Activated CD4-positive, alpha-beta T cell treated with anti-CD3 and anti-CD28 coated beads for 36 hours (primary cell): ENCODE measurements at regions not wholly inside any gene's neighbourhood (a gene's known extent, or its start where the extent isn't known, plus 50 kb on each side); places are given as distances from the start of the nearest gene placed in this dataset.

Experiments
- ATAC-seq: fragments of 200-7000 bp; cut with Tn5 transposase; one replicate; pipeline ENCODE4 v1.10.0; 2021; ENCODE audit warnings: mild to moderate bottlenecking, moderate library complexity
- CTCF ChIA-PET: fragments of 350-600 bp; sonication (Branson Sonifier 250); formaldehyde crosslinking; loops from one replicate; lab custom pipeline; 2021; ENCODE audit warnings: antibody characterized with exemption; lab: Charles Lee
- POLR2A ChIA-PET: fragments of 350-600 bp; sonication (Branson Sonifier 250); formaldehyde crosslinking; loops from one replicate; lab custom pipeline; 2021; ENCODE audit warnings: antibody characterized with exemption, inconsistent platforms; lab: Charles Lee
- DNase-seq: peaks from one replicate; pipeline ENCODE4 v3.0.0-alpha.2; 2020
- H3K27ac Mint-ChIP-seq: one replicate; pipeline ENCODE4 v1.8.0; 2021; ENCODE audit warnings: mixed read lengths
- H3K27me3 Mint-ChIP-seq: one replicate; pipeline ENCODE4 v1.8.0; 2021; ENCODE audit warnings: mixed read lengths
- H3K36me3 Mint-ChIP-seq: one replicate; pipeline ENCODE4 v1.8.0; 2021; ENCODE audit warnings: low read depth, mixed read lengths
- H3K4me1 Mint-ChIP-seq: one replicate; pipeline ENCODE4 v1.8.0; 2021; ENCODE audit warnings: mixed read lengths
- H3K4me3 Mint-ChIP-seq: one replicate; pipeline ENCODE4 v1.8.0; 2021; ENCODE audit warnings: mild to moderate bottlenecking, moderate library complexity, mixed read lengths
- H3K9me3 Mint-ChIP-seq: one replicate; pipeline ENCODE4 v1.8.0; 2021; ENCODE audit warnings: low read depth, mixed read lengths
- intact Hi-C, 2 experiments: fragments of 100-400 bp; cut with DNase I in 1 of 2; cut with micrococcal nuclease in 1 of 2; formaldehyde crosslinking; loops; one replicate each; pipeline versions ENCODE4 v1.14.2 to v1.15.1; 2022 to 2024; cut with DNase I, micrococcal nuclease

DNA sequence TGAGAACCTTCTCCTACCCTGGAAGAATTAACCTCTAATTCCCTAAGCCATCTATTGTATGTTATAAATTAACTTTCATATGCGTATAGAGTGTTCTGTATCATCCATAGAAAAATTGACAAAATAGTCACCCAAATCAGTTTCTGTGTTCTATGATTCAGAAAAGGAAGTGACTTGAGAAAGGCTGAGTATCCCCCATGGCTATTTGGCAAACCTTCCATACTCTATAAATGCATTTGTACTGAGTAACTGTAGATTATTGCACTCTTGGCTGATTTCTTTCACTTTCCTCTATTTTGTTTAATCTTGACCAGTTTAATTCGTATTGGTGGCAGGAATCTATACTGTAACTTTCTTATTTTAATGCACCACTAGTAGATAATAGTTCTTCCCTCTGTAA, 182.2 kb downstream of the HTR7 start:
- Mint-ChIP-seq H3K27ac (no peak overlapping the region), H3K36me3 (no peaks in the 10 kb centered on the region), H3K9me3 (no peaks in the 10 kb centered on the region), H3K27me3 (peaks cover 3% of the 10 kb centered on the region), H3K4me3 (no peak overlapping the region), H3K4me1 (no peaks in the 10 kb centered on the region)
- POLR2A ChIA-PET = no interaction called here
- ATAC-seq = no peak
- DNase-seq = no peak
- intact Hi-C loops = no loop called here
- CTCF ChIA-PET = no interaction called here
